ENCODE measurements at regions not wholly inside any gene's neighbourhood (a gene's known extent, or its start where the extent isn't known, plus 50 kb on each side); places are given as distances from the start of the nearest gene placed in this dataset.

DNA sequence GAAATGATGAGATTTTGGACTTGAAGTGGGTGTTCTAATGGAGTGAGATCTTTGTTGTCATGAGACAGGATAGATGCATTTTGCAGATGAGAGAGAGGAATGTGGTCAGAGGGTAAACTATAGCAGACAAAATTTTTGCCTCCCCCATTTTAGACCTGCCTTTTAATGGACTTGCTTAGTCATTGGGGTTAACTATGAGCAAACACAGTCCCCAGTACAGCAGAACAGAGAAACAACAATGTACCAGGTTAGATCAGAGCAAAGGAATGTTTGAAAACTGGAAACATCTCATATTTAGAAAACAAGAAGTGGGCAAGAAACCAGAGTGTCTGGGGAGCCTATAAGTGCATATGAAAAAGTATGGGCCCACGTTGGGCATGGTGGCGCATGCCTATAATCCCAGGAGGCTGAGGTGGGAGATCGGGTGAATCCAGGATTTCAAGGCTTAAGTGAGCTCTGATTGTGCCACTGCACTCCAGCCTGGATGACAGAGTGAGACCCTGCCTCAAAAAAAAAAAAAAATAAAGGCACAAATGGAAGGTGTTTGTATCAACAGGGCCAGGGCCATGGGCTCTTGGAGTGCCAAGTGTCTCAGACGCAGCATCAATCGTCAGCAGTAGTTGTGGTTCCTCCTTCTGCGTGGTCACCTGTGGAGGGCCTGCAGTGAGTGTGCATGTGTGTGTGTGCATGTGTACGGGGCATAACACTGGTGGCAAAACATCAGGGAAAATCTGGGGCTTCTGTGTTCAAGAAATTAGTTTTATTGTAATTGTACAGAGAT is 214.4 kb upstream of the S1PR3 start (continued):
- TF ChIP-seq EHMT2 (IDR thresholded peaks at IDR 0.05; ENCODE audit: low read depth) (no peak), RARB (CRISPR knock-in tag; IDR thresholded peaks at IDR 0.05) (no peak), TFCP2L1 (CRISPR knock-in tag; IDR thresholded peaks at IDR 0.05) (0 out of 2 replicates have a peak, but pooled peaks have one; percentile 27), ZC3H11A (IDR thresholded peaks at IDR 0.05) (no peak), ESRRA (IDR thresholded peaks at IDR 0.05; ENCODE audit: borderline replicate concordance, low read length) (no peak), BHLHE40 (IDR thresholded peaks at IDR 0.05; ENCODE audit: low read depth, low read length) (no peak), FOSB (CRISPR knock-in tag; IDR thresholded peaks at IDR 0.05) (no peak), RNF2 (IDR thresholded peaks at IDR 0.05; ENCODE audit: borderline replicate concordance, low read depth) (no peak), RAD21 (conservative IDR thresholded peaks at IDR 0.05 in 1 of 2, IDR thresholded peaks at IDR 0.05 in 1 of 2) (peak; percentile 10 to 58; a peak in 3 of 5 replicates), FOSL2 (IDR thresholded peaks at IDR 0.05) (peak; percentile 69), FOSL2 (CRISPR knock-in tag; IDR thresholded peaks at IDR 0.05) (peak; percentile 87), NFE2L2 (conservative IDR thresholded peaks at IDR 0.05; ENCODE audit: low read length) (peak; percentile 48), POLR2A (IDR thresholded peaks at IDR 0.05; ENCODE audit: low read length) (no peak), SREBF2 (IDR thresholded peaks at IDR 0.05) (no peak), CHD2 (IDR thresholded peaks at IDR 0.05; ENCODE audit: low read length, partially characterized antibody) (no peak), TP53 (CRISPR knock-in tag; IDR thresholded peaks at IDR 0.05) (no peak), NR3C1 (IDR thresholded peaks at IDR 0.05) (no peak), PHF8 (IDR thresholded peaks at IDR 0.05; ENCODE audit: borderline replicate concordance, low read depth) (no peak), CHD4 (IDR thresholded peaks at IDR 0.05; ENCODE audit: borderline replicate concordance) (no peak), HOXB13 (CRISPR knock-in tag; IDR thresholded peaks at IDR 0.05; ENCODE audit: low read depth) (no peak), FOXS1 (CRISPR knock-in tag; IDR thresholded peaks at IDR 0.05) (no peak), CEBPB (IDR thresholded peaks at IDR 0.05) (peak in 1 of 2 experiments; percentile 80; a peak in 1 of 4 replicates), NPAS2 (CRISPR knock-in tag; IDR thresholded peaks at IDR 0.05; ENCODE audit: borderline replicate concordance) (0 out of 2 replicates have a peak, but pooled peaks have one; percentile 27), ZFP36 (IDR thresholded peaks at IDR 0.05; ENCODE audit: borderline replicate concordance, partially characterized antibody) (no peak), JUN (IDR thresholded peaks at IDR 0.05) (peak; percentile 81 to 89)
- TF ChIP-seq, protein P1, sequence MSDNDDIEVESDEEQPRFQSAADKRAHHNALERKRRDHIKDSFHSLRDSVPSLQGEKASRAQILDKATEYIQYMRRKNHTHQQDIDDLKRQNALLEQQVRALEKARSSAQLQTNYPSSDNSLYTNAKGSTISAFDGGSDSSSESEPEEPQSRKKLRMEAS (IDR thresholded peaks at IDR 0.05): peak; percentile 80
- TF ChIP-seq, protein P2, sequence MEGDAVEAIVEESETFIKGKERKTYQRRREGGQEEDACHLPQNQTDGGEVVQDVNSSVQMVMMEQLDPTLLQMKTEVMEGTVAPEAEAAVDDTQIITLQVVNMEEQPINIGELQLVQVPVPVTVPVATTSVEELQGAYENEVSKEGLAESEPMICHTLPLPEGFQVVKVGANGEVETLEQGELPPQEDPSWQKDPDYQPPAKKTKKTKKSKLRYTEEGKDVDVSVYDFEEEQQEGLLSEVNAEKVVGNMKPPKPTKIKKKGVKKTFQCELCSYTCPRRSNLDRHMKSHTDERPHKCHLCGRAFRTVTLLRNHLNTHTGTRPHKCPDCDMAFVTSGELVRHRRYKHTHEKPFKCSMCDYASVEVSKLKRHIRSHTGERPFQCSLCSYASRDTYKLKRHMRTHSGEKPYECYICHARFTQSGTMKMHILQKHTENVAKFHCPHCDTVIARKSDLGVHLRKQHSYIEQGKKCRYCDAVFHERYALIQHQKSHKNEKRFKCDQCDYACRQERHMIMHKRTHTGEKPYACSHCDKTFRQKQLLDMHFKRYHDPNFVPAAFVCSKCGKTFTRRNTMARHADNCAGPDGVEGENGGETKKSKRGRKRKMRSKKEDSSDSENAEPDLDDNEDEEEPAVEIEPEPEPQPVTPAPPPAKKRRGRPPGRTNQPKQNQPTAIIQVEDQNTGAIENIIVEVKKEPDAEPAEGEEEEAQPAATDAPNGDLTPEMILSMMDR (IDR thresholded peaks at IDR 0.05): no peak
- TF ChIP-seq, protein P3, sequence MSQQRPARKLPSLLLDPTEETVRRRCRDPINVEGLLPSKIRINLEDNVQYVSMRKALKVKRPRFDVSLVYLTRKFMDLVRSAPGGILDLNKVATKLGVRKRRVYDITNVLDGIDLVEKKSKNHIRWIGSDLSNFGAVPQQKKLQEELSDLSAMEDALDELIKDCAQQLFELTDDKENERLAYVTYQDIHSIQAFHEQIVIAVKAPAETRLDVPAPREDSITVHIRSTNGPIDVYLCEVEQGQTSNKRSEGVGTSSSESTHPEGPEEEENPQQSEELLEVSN (IDR thresholded peaks at IDR 0.05; ENCODE audit: borderline replicate concordance, low read depth): peak; percentile 72
- TF ChIP-seq, protein P4, sequence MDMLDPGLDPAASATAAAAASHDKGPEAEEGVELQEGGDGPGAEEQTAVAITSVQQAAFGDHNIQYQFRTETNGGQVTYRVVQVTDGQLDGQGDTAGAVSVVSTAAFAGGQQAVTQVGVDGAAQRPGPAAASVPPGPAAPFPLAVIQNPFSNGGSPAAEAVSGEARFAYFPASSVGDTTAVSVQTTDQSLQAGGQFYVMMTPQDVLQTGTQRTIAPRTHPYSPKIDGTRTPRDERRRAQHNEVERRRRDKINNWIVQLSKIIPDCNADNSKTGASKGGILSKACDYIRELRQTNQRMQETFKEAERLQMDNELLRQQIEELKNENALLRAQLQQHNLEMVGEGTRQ (IDR thresholded peaks at IDR 0.05): no peak
- TF ChIP-seq, protein P5, sequence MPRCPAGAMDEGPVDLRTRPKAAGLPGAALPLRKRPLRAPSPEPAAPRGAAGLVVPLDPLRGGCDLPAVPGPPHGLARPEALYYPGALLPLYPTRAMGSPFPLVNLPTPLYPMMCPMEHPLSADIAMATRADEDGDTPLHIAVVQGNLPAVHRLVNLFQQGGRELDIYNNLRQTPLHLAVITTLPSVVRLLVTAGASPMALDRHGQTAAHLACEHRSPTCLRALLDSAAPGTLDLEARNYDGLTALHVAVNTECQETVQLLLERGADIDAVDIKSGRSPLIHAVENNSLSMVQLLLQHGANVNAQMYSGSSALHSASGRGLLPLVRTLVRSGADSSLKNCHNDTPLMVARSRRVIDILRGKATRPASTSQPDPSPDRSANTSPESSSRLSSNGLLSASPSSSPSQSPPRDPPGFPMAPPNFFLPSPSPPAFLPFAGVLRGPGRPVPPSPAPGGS (IDR thresholded peaks at IDR 0.05): 0 out of 3 replicates have a peak, but pooled peaks have one; percentile 39
- TF ChIP-seq, protein P6, sequence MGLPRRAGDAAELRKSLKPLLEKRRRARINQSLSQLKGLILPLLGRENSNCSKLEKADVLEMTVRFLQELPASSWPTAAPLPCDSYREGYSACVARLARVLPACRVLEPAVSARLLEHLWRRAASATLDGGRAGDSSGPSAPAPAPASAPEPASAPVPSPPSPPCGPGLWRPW (IDR thresholded peaks at IDR 0.05): no peak
- TF ChIP-seq, protein P7, sequence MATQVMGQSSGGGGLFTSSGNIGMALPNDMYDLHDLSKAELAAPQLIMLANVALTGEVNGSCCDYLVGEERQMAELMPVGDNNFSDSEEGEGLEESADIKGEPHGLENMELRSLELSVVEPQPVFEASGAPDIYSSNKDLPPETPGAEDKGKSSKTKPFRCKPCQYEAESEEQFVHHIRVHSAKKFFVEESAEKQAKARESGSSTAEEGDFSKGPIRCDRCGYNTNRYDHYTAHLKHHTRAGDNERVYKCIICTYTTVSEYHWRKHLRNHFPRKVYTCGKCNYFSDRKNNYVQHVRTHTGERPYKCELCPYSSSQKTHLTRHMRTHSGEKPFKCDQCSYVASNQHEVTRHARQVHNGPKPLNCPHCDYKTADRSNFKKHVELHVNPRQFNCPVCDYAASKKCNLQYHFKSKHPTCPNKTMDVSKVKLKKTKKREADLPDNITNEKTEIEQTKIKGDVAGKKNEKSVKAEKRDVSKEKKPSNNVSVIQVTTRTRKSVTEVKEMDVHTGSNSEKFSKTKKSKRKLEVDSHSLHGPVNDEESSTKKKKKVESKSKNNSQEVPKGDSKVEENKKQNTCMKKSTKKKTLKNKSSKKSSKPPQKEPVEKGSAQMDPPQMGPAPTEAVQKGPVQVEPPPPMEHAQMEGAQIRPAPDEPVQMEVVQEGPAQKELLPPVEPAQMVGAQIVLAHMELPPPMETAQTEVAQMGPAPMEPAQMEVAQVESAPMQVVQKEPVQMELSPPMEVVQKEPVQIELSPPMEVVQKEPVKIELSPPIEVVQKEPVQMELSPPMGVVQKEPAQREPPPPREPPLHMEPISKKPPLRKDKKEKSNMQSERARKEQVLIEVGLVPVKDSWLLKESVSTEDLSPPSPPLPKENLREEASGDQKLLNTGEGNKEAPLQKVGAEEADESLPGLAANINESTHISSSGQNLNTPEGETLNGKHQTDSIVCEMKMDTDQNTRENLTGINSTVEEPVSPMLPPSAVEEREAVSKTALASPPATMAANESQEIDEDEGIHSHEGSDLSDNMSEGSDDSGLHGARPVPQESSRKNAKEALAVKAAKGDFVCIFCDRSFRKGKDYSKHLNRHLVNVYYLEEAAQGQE (IDR thresholded peaks at IDR 0.05): no peak
- TF ChIP-seq, protein P8, sequence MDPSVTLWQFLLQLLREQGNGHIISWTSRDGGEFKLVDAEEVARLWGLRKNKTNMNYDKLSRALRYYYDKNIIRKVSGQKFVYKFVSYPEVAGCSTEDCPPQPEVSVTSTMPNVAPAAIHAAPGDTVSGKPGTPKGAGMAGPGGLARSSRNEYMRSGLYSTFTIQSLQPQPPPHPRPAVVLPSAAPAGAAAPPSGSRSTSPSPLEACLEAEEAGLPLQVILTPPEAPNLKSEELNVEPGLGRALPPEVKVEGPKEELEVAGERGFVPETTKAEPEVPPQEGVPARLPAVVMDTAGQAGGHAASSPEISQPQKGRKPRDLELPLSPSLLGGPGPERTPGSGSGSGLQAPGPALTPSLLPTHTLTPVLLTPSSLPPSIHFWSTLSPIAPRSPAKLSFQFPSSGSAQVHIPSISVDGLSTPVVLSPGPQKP (IDR thresholded peaks at IDR 0.05; ENCODE audit: low read depth, low read length): no peak
